SK-N-SH treated with all-trans-retinoic acid at 6 μM for 48 hours (cell line): ENCODE measurements at regions not wholly inside any gene's neighbourhood (a gene's known extent, or its start where the extent isn't known, plus 50 kb on each side); places are given as distances from the start of the nearest gene placed in this dataset.

ENCODE experiments used
- ARNTL ChIP-seq: fragments of 450-650 bp; formaldehyde crosslinking; IDR thresholded peaks from 2 replicates; pipeline ENCODE4 v1.5.0; 2020; ENCODE audit warnings: low read depth, mild to moderate bottlenecking, moderate library complexity, borderline replicate concordance
- CREB5 ChIP-seq: fragments of 250-450 bp; sonication (Bioruptor Pico); IDR thresholded peaks from 2 replicates; pipeline ENCODE4 v1.5.1; 2020; ENCODE audit warnings: low read depth, mild to moderate bottlenecking, moderate library complexity
- CSDC2 ChIP-seq: fragments of 250-450 bp; sonication (Bioruptor Pico); IDR thresholded peaks from 2 replicates; pipeline ENCODE4 v1.5.0; 2020; ENCODE audit warnings: mild to moderate bottlenecking, moderate library complexity
- ESRRG ChIP-seq: fragments of 250-450 bp; sonication (Bioruptor Pico); IDR thresholded peaks from 2 replicates; pipeline ENCODE4 v1.6.1; 2021; ENCODE audit warnings: mild to moderate bottlenecking
- OSR1 ChIP-seq: fragments of 250-450 bp; sonication (Bioruptor Pico); IDR thresholded peaks from 2 replicates; pipeline ENCODE4 v1.8.0; 2022; ENCODE audit warnings: moderate library complexity, mild to moderate bottlenecking, inconsistent platforms
- PATZ1 ChIP-seq: fragments of 250-450 bp; sonication (Bioruptor Pico); IDR thresholded peaks from 2 replicates; pipeline ENCODE4 v1.8.0; 2020; ENCODE audit warnings: mild to moderate bottlenecking, moderate library complexity, borderline replicate concordance
- POU6F1 ChIP-seq: fragments of 250-450 bp; sonication (Bioruptor Pico); IDR thresholded peaks from 2 replicates; pipeline ENCODE4 v1.8.0; 2021; ENCODE audit warnings: low read depth, mild to moderate bottlenecking, moderate library complexity, borderline replicate concordance
- PPARA ChIP-seq: fragments of 250-450 bp; sonication (Bioruptor Pico); IDR thresholded peaks from 2 replicates; pipeline ENCODE4 v1.5.0; 2020; ENCODE audit warnings: mild to moderate bottlenecking, borderline replicate concordance
- RARB ChIP-seq: fragments of 250-450 bp; sonication (Bioruptor Pico); IDR thresholded peaks from 2 replicates; pipeline ENCODE4 v1.8.0; 2021; ENCODE audit warnings: mild to moderate bottlenecking, moderate library complexity
- SNAI2 ChIP-seq: fragments of 250-450 bp; sonication (Bioruptor Pico); IDR thresholded peaks from 2 replicates; pipeline ENCODE4 v1.5.0; 2020; ENCODE audit warnings: mild to moderate bottlenecking, moderate library complexity
- ZC3H10 ChIP-seq: fragments of 250-450 bp; sonication (Bioruptor Pico); IDR thresholded peaks from 2 replicates; pipeline ENCODE4 v1.5.1; 2021; ENCODE audit warnings: mild to moderate bottlenecking, moderate library complexity
- ZFP3 ChIP-seq: fragments of 250-450 bp; sonication (Bioruptor Pico); IDR thresholded peaks from 2 replicates; pipeline ENCODE4 v1.5.0; 2020; ENCODE audit warnings: mild to moderate bottlenecking, moderate library complexity
- ZFP30 ChIP-seq: fragments of 450-650 bp; formaldehyde crosslinking; IDR thresholded peaks from 2 replicates; pipeline ENCODE4 v1.5.0; 2022; ENCODE audit warnings: mild to moderate bottlenecking, moderate library complexity
- ZNF8 ChIP-seq: fragments of 450-650 bp; formaldehyde crosslinking; IDR thresholded peaks from 2 replicates; pipeline ENCODE4 v1.5.0; 2020; ENCODE audit warnings: mild to moderate bottlenecking, moderate library complexity

- TF ChIP-seq PPARA (CRISPR knock-in tag): no peak
- no peak for TF ChIP-seq ZNF8 (CRISPR knock-in tag)
- no peak for TF ChIP-seq CREB5
- no peak for TF ChIP-seq ZFP30 (CRISPR knock-in tag)
- TF ChIP-seq ZFP3 (CRISPR knock-in tag): no peak
- TF ChIP-seq CSDC2 (CRISPR knock-in tag): no peak
- TF ChIP-seq PATZ1 (CRISPR knock-in tag): no peak
- no peak for TF ChIP-seq ARNTL (CRISPR knock-in tag)
- TF ChIP-seq ZC3H10 (CRISPR knock-in tag): no peak
- no peak for TF ChIP-seq RARB (CRISPR knock-in tag)
- TF ChIP-seq SNAI2 (CRISPR knock-in tag): no peak
- TF ChIP-seq POU6F1: no peak
- no peak for TF ChIP-seq ESRRG (CRISPR knock-in tag)
- no peak for TF ChIP-seq OSR1 (CRISPR knock-in tag)
Measured at GRCh38 chr2:41488888-41489287, 558.9 kb upstream of the PKDCC start.
